ENCODE measurements at regions not wholly inside any gene's neighbourhood (a gene's known extent, or its start where the extent isn't known, plus 50 kb on each side); places are given as distances from the start of the nearest gene placed in this dataset.

DNA sequence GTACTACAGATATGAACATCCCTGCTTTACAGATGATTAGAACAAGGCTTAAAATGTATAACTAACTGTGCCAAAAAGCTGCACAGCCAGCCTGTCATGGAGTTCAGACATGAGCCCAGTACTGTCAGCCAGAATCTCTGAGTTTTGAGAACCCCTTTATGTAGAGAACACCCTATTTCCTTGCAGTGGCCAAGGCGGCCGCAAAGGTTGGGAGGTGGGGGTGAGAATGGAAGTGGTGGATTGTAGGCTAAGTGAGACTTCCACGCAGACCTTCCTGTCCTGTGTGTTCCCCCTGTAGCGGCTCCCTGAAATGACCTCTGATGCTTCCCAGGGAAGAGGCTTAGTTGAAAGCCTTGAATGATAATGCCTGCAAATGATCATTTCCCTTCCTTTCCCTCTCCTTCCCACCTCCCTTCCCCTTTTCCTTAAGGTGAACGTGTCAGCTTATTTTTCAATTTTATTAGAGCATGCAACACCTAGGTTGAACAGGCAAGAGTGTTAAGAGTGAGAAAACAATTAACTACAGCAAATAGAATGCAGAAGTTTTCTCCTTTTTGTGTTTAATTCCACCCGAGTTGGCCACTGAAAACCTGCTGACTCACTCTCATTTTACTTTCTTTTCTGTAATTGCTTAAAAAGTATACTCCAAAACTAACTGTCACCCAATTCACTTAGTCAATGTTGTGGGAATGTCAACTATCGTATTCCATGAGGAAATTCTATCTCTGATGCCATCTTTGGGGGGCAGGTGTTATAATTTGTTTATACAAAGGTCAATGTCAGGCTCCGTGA lies 167.0 kb upstream of the EDNRB start:
- no peak overlapping the region for H3K27ac ChIP-seq (ENCODE audit: insufficient read depth, low read depth, low read length)
- H3K4me3 ChIP-seq (replicated peaks in 1 of 3; ENCODE audit: insufficient read depth in 1 of 3, low read depth in 1 of 3, low read length in 3 of 3) = no peak overlapping the region
- H3K4me1 ChIP-seq (ENCODE audit: control insufficient read depth, extremely low read depth, insufficient read depth, low read length) = no peaks in the 10 kb centered on the region
- dilution Hi-C loops (cut with MboI; ENCODE audit: extremely low pct_ligation_motif_present, low sequenced_read_pairs) = no loop called here
- no peak overlapping the region for H2AFZ ChIP-seq (ENCODE audit: low read depth, low read length)
- H4K20me1 ChIP-seq (replicated peaks; ENCODE audit: control insufficient read depth, extremely low read depth, insufficient read depth, low read length) = no peaks in the 10 kb centered on the region
- no peaks in the 10 kb centered on the region for H3K9me1 ChIP-seq (replicated peaks; ENCODE audit: control insufficient read depth, extremely low read depth, insufficient read depth, low read length)
- POLR2A ChIA-PET = no interaction called here
- CTCF ChIA-PET = interaction anchor here (0.9 kb wide), 1 partner anchor 22 kb away, joined by 3 read pairs; no protein-coding TSS in a partner anchor
- no peaks in the 10 kb centered on the region for H3K79me2 ChIP-seq (ENCODE audit: control insufficient read depth, insufficient read depth, low read length)
- no peaks in the 10 kb centered on the region for H3K27me3 ChIP-seq (ENCODE audit: control insufficient read depth in 2 of 2, insufficient read depth in 2 of 2, low read length in 2 of 2)
- intact Hi-C loops (cut with micrococcal nuclease) = no loop called here
- H3K9me3 ChIP-seq (replicated peaks; ENCODE audit: control insufficient read depth, insufficient read depth, low read length) = no peaks in the 10 kb centered on the region
- no peak for FAIRE-seq
- TF ChIP-seq POLR2A (IDR thresholded peaks at IDR 0.05; ENCODE audit: low read depth, low read length) (no peak), FOS (IDR thresholded peaks at IDR 0.05; ENCODE audit: borderline replicate concordance, insufficient read depth, low read length) (no peak), MAX (IDR thresholded peaks at IDR 0.05; ENCODE audit: insufficient read depth, insufficient read length) (no peak), JUN (IDR thresholded peaks at IDR 0.05; ENCODE audit: borderline replicate concordance, insufficient read depth, insufficient read length, low read depth) (no peak), GATA2 (IDR thresholded peaks at IDR 0.05; ENCODE audit: insufficient read depth, insufficient read length, low read depth, low read length) (no peak)
- TF ChIP-seq, protein P1, sequence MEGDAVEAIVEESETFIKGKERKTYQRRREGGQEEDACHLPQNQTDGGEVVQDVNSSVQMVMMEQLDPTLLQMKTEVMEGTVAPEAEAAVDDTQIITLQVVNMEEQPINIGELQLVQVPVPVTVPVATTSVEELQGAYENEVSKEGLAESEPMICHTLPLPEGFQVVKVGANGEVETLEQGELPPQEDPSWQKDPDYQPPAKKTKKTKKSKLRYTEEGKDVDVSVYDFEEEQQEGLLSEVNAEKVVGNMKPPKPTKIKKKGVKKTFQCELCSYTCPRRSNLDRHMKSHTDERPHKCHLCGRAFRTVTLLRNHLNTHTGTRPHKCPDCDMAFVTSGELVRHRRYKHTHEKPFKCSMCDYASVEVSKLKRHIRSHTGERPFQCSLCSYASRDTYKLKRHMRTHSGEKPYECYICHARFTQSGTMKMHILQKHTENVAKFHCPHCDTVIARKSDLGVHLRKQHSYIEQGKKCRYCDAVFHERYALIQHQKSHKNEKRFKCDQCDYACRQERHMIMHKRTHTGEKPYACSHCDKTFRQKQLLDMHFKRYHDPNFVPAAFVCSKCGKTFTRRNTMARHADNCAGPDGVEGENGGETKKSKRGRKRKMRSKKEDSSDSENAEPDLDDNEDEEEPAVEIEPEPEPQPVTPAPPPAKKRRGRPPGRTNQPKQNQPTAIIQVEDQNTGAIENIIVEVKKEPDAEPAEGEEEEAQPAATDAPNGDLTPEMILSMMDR (IDR thresholded peaks at IDR 0.05; ENCODE audit: extremely low read depth in 1 of 2, insufficient read depth in 1 of 2, low read depth in 1 of 2, low read length in 2 of 2) = no peak
- no peaks in the 10 kb centered on the region for H3K36me3 ChIP-seq (ENCODE audit: control insufficient read depth in 2 of 2, extremely low read depth in 1 of 2, insufficient read depth in 2 of 2, low read length in 2 of 2)
- no peak overlapping the region for H3K4me2 ChIP-seq (ENCODE audit: insufficient read depth, low read length)
- no TSS peak for BruUV-seq (replicated peaks)
- DNase-seq (ENCODE audit: low read depth, low spot score) = no peak
- H3K9ac ChIP-seq (replicated peaks; ENCODE audit: extremely low read depth, insufficient read depth, low read length) = no peak overlapping the region
